CD4-positive, alpha-beta T cell (primary cell): ENCODE measurements at regions not wholly inside any gene's neighbourhood (a gene's known extent, or its start where the extent isn't known, plus 50 kb on each side); places are given as distances from the start of the nearest gene placed in this dataset.

Experiments used
- ATAC-seq: fragments of 200-7000 bp; cut with Tn5 transposase; one replicate; pipeline ENCODE4 v1.10.0; 2022; ENCODE audit warnings: mild to moderate bottlenecking; ENCODE audit not compliant: poor library complexity
- CTCF ChIA-PET: fragments of 350-600 bp; sonication (Branson Sonifier 250); formaldehyde crosslinking; loops from one replicate; lab custom pipeline; 2021; ENCODE audit warnings: antibody characterized with exemption, inconsistent platforms; lab: Charles Lee
- POLR2A ChIA-PET: fragments of 350-600 bp; sonication (Branson Sonifier 250); formaldehyde crosslinking; loops from one replicate; lab custom pipeline; 2021; ENCODE audit warnings: antibody characterized with exemption, inconsistent platforms; lab: Charles Lee
- DNase-seq, 14 experiments: peaks; one replicate each; pipeline ENCODE4 v3.0.0-alpha.2; 2013 to 2020; ENCODE audit warnings: mixed read lengths in 2 of 14
- H3K27ac ChIP-seq, 2 donors: one replicate each; pipeline versions ENCODE4 v1.5.1 to v1.7.0; 2013; ENCODE audit warnings: low read length in 2 of 2, low read depth in 1 of 2, mild to moderate bottlenecking in 1 of 2
- H3K27me3 ChIP-seq, 2 experiments: 1 replicate in 1 of 2; 2 replicates in 1 of 2; pipeline versions ENCODE4 v1.6.1 to v1.7.0; 2013; ENCODE audit warnings: low read length in 2 of 2, control low read depth in 1 of 2, mild to moderate bottlenecking in 1 of 2, moderate library complexity in 1 of 2; ENCODE audit not compliant: insufficient read depth in 2 of 2, control insufficient read depth in 1 of 2
- H3K36me3 ChIP-seq: one replicate; pipeline ENCODE4 v1.6.1; 2013; ENCODE audit warnings: low read length, control low read depth; ENCODE audit not compliant: insufficient read depth
- H3K4me1 ChIP-seq: one replicate; pipeline ENCODE4 v1.6.1; 2013; ENCODE audit warnings: low read length, control low read depth; ENCODE audit not compliant: insufficient read depth
- H3K4me3 ChIP-seq: one replicate; pipeline ENCODE4 v1.5.1; 2013; ENCODE audit warnings: mild to moderate bottlenecking, low read length, moderate library complexity
- H3K9me3 ChIP-seq, 2 experiments: 1 replicate in 1 of 2; 2 replicates in 1 of 2; pipeline versions ENCODE4 v1.6.1 to v1.7.0; 2013; ENCODE audit warnings: low read length in 2 of 2, mild to moderate bottlenecking in 2 of 2, control low read depth in 1 of 2, moderate library complexity in 1 of 2; ENCODE audit not compliant: control insufficient read depth in 1 of 2, insufficient read depth in 1 of 2
- H3K27ac Mint-ChIP-seq: one replicate; pipeline ENCODE4 v1.8.0; 2020; ENCODE audit warnings: mixed read lengths
- H3K27me3 Mint-ChIP-seq: one replicate; pipeline ENCODE4 v1.8.0; 2021; ENCODE audit warnings: mixed read lengths
- H3K36me3 Mint-ChIP-seq: one replicate; pipeline ENCODE4 v1.8.0; 2021; ENCODE audit warnings: low read depth, mixed read lengths
- H3K4me1 Mint-ChIP-seq: one replicate; pipeline ENCODE4 v1.8.0; 2021; ENCODE audit warnings: low read depth, mixed read lengths
- H3K4me3 Mint-ChIP-seq: one replicate; pipeline ENCODE4 v1.8.0; 2020; ENCODE audit warnings: mild to moderate bottlenecking, mixed read lengths
- H3K9me3 Mint-ChIP-seq: one replicate; pipeline ENCODE4 v1.8.0; 2020; ENCODE audit warnings: mixed read lengths
- intact Hi-C, 2 experiments: fragments of 100-400 bp; cut with DNase I in 1 of 2; cut with micrococcal nuclease in 1 of 2; formaldehyde crosslinking; loops; one replicate each; pipeline versions ENCODE4 v1.15.1 to v1.9.0; 2023 to 2025; cut with DNase I, micrococcal nuclease
- TF ChIP-seq, protein P1 (sequence below): fragments of 200-600 bp; IDR thresholded peaks from one replicate; pipeline ENCODE4 v1.8.0; 2022; ENCODE audit warnings: antibody characterized with exemption, mild to moderate bottlenecking

DNA sequence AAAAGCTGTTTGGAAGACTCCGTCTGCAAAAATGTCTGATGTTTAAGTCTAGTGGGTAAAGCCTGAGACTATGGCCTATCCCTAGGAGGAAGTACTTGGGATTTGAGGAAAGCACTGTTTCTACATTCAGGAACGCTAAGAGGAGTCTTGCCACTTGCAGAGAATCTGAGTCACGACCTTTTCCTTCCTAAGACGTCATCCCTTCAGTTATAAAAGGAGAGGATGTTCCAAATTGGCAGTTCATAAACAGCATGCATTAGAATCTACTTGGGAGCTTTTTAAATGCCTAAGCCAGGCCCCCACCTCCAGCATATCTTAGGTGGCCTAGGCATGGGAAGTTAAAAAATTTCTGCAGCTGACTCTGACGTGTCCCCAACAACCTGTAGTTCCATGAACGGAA, 125.9 kb downstream of the TTC32 start:
- no peak overlapping the region for H3K27ac Mint-ChIP-seq
- ATAC-seq (no peak), DNase-seq (no peak)
- H3K27me3 Mint-ChIP-seq = peaks cover 5% of the 10 kb centered on the region
- Histone ChIP-seq H3K36me3 (no peaks in the 10 kb centered on the region), H3K4me1 (no peaks in the 10 kb centered on the region), H3K9me3 (no peaks in the 10 kb centered on the region), H3K27me3 (peaks cover 0 to 5% of the 10 kb centered on the region in 2 experiments), H3K27ac (no peak overlapping the region), H3K4me3 (no peak overlapping the region)
- no peaks in the 10 kb centered on the region for H3K36me3 Mint-ChIP-seq
- ChIA-PET POLR2A (no interaction called here), CTCF (no interaction called here)
- H3K4me1 Mint-ChIP-seq = no peaks in the 10 kb centered on the region
- H3K9me3 Mint-ChIP-seq = no peaks in the 10 kb centered on the region
- H3K4me3 Mint-ChIP-seq = no peak overlapping the region
- TF ChIP-seq, protein P1, sequence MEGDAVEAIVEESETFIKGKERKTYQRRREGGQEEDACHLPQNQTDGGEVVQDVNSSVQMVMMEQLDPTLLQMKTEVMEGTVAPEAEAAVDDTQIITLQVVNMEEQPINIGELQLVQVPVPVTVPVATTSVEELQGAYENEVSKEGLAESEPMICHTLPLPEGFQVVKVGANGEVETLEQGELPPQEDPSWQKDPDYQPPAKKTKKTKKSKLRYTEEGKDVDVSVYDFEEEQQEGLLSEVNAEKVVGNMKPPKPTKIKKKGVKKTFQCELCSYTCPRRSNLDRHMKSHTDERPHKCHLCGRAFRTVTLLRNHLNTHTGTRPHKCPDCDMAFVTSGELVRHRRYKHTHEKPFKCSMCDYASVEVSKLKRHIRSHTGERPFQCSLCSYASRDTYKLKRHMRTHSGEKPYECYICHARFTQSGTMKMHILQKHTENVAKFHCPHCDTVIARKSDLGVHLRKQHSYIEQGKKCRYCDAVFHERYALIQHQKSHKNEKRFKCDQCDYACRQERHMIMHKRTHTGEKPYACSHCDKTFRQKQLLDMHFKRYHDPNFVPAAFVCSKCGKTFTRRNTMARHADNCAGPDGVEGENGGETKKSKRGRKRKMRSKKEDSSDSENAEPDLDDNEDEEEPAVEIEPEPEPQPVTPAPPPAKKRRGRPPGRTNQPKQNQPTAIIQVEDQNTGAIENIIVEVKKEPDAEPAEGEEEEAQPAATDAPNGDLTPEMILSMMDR = no peak
- intact Hi-C loops = no loop called here

DNA sequence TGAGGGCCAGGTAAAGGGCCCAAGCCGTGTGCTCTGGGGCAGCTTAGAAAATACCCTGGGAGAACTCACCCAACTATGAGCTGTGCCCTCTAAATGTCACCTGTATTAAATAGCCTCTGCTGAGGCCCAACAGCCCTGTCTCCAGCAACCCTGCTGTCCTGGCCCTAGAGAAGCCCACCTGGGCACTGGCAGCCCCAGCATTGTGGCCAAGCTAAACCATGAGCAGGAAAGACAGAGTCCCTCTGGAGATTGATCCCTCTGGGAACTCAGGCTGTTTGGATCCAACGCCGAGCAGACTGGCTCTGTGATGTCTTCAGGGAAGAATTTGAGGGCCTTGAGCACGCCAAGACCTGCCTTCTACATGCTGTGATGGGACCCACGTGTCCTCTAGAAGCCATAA, 126.5 kb downstream of the TTC32 start:
- Histone ChIP-seq H3K27me3 (peaks cover 0 to 5% of the 10 kb centered on the region in 2 experiments), H3K9me3 (no peaks in the 10 kb centered on the region), H3K4me1 (no peaks in the 10 kb centered on the region), H3K4me3 (no peak overlapping the region), H3K36me3 (no peaks in the 10 kb centered on the region), H3K27ac (no peak overlapping the region)
- Mint-ChIP-seq H3K27me3 (peaks cover 5% of the 10 kb centered on the region), H3K27ac (no peak overlapping the region), H3K4me1 (no peaks in the 10 kb centered on the region), H3K9me3 (no peaks in the 10 kb centered on the region), H3K36me3 (no peaks in the 10 kb centered on the region), H3K4me3 (no peak overlapping the region)
- TF ChIP-seq, protein P1 = no peak
- no peak for DNase-seq
- no peak for ATAC-seq
- intact Hi-C loops = no loop called here
- ChIA-PET CTCF (no interaction called here), POLR2A (no interaction called here)

GRCh38 chr2:19774805-19775176, 127.0 kb downstream of the TTC32 start:
- Histone ChIP-seq H3K9me3 (no peaks in the 10 kb centered on the region), H3K4me3 (no peak overlapping the region), H3K27ac (no peak overlapping the region), H3K36me3 (no peaks in the 10 kb centered on the region), H3K27me3 (peaks cover 0 to 5% of the 10 kb centered on the region in 2 experiments), H3K4me1 (no peaks in the 10 kb centered on the region)
- POLR2A ChIA-PET = no interaction called here
- H3K27me3 Mint-ChIP-seq = peaks cover 5% of the 10 kb centered on the region
- DNase-seq (no peak), ATAC-seq (no peak)
- no peak overlapping the region for H3K27ac Mint-ChIP-seq
- H3K36me3 Mint-ChIP-seq = no peaks in the 10 kb centered on the region
- CTCF ChIA-PET = no interaction called here
- TF ChIP-seq, protein P1 = no peak
- H3K9me3 Mint-ChIP-seq = no peaks in the 10 kb centered on the region
- H3K4me3 Mint-ChIP-seq = no peak overlapping the region
- H3K4me1 Mint-ChIP-seq = no peaks in the 10 kb centered on the region
- intact Hi-C loops = no loop called here
